Kidney epithelial cell (primary cell): ENCODE measurements at regions not wholly inside any gene's neighbourhood (a gene's known extent, or its start where the extent isn't known, plus 50 kb on each side); places are given as distances from the start of the nearest gene placed in this dataset.

ENCODE experiments used
- DNase-seq: peaks from one replicate; pipeline ENCODE4 v3.0.0-alpha.2; 2010; ENCODE audit warnings: low read depth
- H3K27me3 ChIP-seq: 2 replicates; pipeline ENCODE4 v1.6.0; 2011; ENCODE audit warnings: low read length; ENCODE audit not compliant: control insufficient read depth, insufficient read depth
- H3K36me3 ChIP-seq: 2 replicates; pipeline ENCODE4 v1.5.1; 2011; ENCODE audit warnings: low read length; ENCODE audit not compliant: control insufficient read depth, insufficient read depth
- H3K4me3 ChIP-seq: 2 replicates; pipeline ENCODE4 v1.5.1; 2011; ENCODE audit warnings: low read depth, mild to moderate bottlenecking, control low read depth, low read length
- CTCF ChIP-seq: IDR thresholded peaks from 2 replicates; pipeline ENCODE4 v1.5.1; 2011; ENCODE audit warnings: mild to moderate bottlenecking, moderate library complexity, low read length, control low read depth, inconsistent platforms; ENCODE audit not compliant: insufficient read depth, poor library complexity, severe bottlenecking

DNA sequence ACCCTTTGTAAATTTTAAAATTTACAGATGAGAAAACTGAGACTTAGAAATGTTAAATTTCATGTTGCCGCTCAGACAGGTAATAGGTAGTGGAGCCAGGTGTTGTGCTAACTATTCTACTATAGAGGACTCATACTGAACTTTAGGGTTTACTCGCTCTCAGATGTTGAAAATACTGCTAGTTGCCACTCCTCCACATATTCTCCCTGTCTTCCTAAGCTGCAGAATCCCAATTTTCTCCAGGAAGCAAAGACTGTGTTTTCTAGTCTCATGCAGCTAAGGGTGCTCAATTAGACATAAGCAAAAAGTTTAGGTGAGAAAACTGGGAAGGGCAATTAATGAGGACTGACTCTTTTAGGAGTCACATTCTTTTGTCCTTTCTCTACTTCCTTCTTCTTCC is 612.3 kb downstream of the KCNH5 start:
- Histone ChIP-seq H3K36me3 (no peaks in the 10 kb centered on the region), H3K27me3 (no peaks in the 10 kb centered on the region), H3K4me3 (no peak overlapping the region)
- TF ChIP-seq CTCF: no peak
- no peak for DNase-seq

DNA sequence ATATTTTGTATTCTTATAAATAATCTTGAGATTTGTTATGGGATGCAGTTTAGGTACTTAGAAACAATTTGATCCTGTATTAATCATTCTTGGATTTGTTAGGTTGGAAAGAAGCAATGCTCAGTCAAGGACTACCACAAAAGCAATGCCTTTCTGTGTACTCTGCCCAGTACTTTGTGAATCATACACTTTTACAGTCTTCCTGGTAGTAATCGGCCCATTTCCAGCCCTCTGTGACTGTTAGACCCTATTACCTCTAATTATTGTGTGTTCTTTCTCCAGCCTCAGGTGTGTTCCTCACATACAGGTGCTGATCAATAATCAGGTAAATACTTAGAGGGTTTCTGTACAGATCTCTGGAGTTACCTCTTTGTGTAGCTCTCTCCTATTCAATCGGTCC is 609.0 kb downstream of the KCNH5 start:
- TF ChIP-seq CTCF: no peak
- no peaks in the 10 kb centered on the region for H3K27me3 ChIP-seq
- no peak for DNase-seq
- no peak overlapping the region for H3K4me3 ChIP-seq
- H3K36me3 ChIP-seq: no peaks in the 10 kb centered on the region

DNA sequence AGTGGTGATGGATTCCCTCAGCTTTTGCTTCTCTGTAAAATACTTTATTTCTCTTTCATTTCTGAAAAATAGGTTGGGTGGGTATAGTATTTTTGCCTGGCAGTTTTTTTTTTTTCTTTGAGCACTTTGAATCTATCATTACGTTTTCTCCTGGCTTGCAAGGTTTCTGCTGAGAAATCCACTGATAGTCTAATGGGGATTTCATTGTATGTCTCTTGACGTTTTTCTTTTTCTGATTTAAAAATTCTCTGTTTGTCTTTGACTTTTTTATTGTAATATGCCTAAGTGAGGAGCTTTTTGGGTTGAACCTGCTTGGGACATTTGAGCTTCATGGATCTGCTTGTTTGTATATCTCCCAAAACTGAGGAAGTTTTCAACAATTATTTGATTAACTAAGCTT is 606.0 kb downstream of the KCNH5 start:
- no peak for TF ChIP-seq CTCF
- DNase-seq: no peak
- H3K36me3 ChIP-seq: no peaks in the 10 kb centered on the region
- H3K4me3 ChIP-seq: no peak overlapping the region
- no peaks in the 10 kb centered on the region for H3K27me3 ChIP-seq

GRCh38 chr14:62443796-62444195 is 601.5 kb downstream of the KCNH5 start:
- Histone ChIP-seq H3K4me3 (no peak overlapping the region), H3K36me3 (no peaks in the 10 kb centered on the region), H3K27me3 (no peaks in the 10 kb centered on the region)
- TF ChIP-seq CTCF: no peak
- DNase-seq: no peak

DNA sequence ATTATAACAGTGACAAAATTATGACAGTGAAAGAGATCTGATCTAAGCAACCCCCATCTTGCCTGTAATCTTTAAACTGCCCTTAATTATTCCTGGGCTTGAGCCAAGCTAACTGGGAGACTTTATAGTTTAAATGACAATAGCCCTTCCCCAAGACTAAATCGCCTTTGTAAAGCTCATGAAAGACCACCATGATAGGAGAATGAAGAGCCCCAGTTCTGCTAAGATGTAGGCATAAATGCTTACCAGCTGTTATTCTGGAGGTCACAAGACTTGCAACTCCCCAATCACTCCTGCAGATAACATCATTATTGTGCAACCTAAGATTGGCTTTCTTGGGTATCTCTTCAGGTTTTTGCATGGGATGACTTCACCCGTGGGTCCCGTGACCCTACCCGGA is 599.7 kb downstream of the KCNH5 start:
- no peak for DNase-seq
- no peaks in the 10 kb centered on the region for H3K27me3 ChIP-seq
- TF ChIP-seq CTCF: no peak
- no peaks in the 10 kb centered on the region for H3K36me3 ChIP-seq
- H3K4me3 ChIP-seq: no peak overlapping the region

DNA sequence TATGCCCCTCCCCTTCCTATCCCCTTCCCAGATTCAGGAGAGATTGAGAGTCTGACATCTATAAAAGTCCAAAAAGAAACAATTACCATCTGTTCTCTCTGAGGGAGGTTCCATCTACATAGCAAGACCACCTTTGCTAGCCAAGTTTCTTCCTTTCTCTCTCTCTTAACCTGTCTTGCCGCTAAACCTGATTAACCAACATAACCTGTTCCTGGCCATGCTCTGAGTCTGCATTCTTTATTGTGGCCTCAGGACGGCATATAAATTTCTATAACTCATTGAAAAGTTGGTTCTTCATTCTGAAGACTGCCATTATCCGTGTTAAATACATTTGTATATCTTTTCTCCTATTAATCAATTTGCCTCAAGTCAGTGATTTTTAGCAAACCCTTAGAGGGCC is 594.0 kb downstream of the KCNH5 start:
- DNase-seq: no peak
- no peaks in the 10 kb centered on the region for H3K27me3 ChIP-seq
- no peak overlapping the region for H3K4me3 ChIP-seq
- H3K36me3 ChIP-seq: no peaks in the 10 kb centered on the region
- TF ChIP-seq CTCF: no peak
